Stimulated activated CD8-positive, alpha-beta memory T cell treated with anti-CD3 and anti-CD28 coated beads, Interleukin-15, amount 100 ng/mL, for 48 hours (primary cell): ENCODE measurements at regions not wholly inside any gene's neighbourhood (a gene's known extent, or its start where the extent isn't known, plus 50 kb on each side); places are given as distances from the start of the nearest gene placed in this dataset.

Source experiments
- DNase-seq, 2 donors: peaks; one replicate each; pipeline ENCODE4 v3.0.0-alpha.2; 2020; ENCODE audit warnings: low read depth in 2 of 2

DNA sequence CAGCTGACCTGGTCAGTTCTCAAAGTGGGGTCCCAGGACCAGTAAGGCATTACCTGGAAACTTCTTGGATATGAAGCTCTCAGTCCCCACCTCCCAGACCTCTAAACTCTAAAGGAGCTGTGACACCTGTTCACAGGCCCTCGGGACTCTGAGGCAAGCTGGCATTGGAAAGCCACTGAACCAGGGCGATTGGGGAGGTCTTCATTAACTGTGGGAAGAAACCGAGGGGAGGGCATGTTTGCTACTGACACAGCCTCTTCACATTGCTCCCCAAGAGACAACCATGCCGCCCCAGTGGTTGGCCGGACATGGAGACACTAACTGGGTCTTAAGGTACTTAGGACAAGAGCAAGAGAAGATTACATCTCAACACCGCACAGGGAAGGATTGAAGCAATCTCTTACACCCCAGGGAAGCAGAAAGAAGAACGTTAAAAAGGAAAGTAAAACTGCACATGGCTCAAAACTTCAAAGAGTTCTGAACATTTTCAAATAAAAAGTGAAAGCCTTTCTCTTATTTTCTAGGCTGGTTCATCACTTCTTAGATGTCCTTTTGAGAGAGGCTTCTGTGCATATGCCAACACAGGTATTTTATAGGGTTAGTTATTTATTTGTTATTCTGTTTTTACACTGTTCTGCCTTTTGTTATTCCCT, 210.0 kb upstream of the CST7 start:
- no peak for DNase-seq

- DNase-seq: no peak
These were observed 209.3 kb upstream of the CST7 start for GRCh38 chr20:24739746-24740145.

DNA sequence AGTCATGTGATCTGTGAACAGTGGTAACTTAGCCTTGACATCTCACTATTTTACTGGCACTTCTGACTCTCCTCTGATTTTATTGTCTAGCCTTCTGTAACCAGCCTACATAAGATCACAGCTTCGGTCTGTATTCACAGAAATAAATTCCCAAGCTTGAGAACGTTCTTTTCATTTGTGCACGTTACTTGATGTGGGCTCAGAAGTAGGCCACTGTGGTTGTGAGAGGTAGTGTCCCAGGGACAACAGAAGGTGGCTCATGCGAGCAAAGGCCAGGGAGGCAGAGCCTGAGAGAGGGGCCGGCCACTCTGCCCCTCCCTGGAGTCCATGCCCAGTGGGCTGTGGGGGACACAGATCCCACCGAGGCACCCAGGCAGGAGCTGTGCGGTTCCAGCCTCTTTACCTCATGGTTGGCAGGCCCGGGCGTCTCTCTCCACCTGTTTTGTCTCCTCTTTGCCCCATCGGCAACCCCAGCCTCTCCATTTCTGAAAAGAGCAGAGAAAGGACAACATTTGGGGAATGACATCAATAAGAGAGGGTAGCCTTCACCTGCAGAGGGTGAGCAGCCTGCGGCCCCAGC, 207.5 kb upstream of the CST7 start:
- DNase-seq: no peak

DNA sequence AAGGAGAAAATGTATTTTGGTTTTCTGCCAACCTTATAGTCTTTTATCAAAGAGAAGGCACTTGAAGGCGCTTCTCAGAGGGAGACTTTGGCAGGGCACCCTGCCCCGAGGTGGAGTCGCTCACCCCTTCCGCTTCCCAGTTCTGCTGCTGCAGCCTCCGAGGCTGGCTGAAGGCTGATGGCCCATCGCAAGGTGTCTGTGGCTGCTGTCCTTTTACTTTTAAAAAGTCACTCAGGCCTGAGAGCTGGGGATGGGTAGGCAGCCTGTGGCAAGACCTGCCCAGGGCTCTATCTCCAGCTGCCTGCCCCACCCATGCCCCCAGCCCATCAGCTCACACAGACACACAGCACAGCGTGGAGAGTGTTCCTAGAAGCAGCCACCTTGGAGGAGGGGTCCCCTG, 206.6 kb upstream of the CST7 start:
- no peak for DNase-seq

GRCh38 chr20:24742989-24743388, 206.1 kb upstream of the CST7 start:
- no peak for DNase-seq

DNA sequence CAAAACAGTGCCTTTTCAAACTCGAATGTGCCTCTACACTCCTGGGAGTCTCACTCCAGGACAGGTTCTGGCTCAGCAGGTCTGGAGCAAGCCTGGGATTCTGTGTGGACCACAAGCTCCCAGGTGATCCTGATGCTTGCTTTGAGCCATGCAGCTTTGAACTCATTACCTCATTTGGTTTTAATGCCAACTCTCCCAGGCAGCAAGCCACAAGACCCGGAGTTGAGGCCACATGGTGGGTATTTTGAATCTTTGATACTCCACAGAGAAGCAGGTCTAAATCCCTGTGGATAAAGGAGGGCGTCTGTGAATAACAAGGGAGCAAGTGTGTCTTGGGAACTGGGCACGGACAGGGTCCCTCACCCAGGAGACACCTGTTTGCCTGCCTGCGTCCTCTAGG, 205.4 kb upstream of the CST7 start:
- no peak for DNase-seq

DNA sequence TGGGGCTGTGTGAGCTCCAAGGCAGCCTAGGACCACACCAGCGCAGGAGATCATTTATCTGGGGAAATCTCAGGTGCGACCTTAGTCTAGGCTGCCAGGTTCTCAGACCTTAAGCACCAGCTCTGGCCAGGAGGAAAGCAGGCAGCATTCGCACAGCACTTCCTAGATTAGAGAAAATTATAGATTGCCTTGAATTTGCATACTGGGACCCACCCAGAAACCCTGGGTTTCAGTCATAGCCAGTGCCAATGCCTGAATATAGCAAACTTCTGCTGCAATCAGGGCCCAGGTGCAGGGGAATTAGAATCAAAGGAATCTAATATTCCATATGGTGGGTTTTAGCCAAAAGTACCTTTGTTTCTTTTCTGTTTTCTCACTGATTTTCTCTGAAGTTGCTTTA, 204.3 kb upstream of the CST7 start:
- DNase-seq: no peak

- no peak for DNase-seq
These were observed 203.9 kb upstream of the CST7 start for GRCh38 chr20:24745206-24745605.

- DNase-seq: no peak
These were observed 203.3 kb upstream of the CST7 start for GRCh38 chr20:24745617-24746350.

- DNase-seq: no peak
These were observed 202.8 kb upstream of the CST7 start for GRCh38 chr20:24746351-24746685.

- DNase-seq: no peak
These were observed 201.9 kb upstream of the CST7 start for GRCh38 chr20:24747010-24747712.

DNA sequence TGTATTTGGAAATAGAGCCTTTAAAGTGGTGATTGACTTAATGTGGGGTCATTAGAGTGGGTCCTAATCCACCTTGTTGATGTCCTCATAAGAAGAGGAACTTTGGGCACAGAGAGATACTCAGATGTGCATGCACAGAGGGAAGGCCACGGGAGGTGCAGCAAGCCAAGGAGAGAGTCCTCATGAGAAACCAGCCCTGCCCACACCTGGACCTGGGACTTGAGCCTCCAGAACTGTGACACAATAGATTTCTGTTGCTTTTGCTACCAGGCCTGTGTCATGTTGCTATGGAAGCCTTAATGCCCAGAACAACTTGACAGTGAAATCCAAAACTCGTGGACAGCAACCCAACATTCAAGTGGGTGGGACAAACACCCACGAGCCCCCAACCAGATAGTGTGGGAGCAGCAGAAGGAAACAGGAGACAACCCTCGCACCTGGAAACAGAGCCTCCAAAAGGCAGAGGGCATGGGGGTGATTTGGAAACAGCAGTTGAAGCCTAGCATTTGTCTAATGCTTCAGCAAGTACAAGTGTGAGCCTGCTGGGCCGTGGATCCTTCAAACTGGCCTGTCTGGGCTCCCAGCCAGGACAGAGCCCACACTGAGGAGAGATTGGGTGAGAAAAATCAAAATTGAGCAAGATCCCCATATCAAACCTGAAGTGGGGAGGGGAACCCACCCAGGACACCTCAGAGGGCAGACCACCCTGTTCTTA, 201.0 kb upstream of the CST7 start:
- DNase-seq: no peak

DNA sequence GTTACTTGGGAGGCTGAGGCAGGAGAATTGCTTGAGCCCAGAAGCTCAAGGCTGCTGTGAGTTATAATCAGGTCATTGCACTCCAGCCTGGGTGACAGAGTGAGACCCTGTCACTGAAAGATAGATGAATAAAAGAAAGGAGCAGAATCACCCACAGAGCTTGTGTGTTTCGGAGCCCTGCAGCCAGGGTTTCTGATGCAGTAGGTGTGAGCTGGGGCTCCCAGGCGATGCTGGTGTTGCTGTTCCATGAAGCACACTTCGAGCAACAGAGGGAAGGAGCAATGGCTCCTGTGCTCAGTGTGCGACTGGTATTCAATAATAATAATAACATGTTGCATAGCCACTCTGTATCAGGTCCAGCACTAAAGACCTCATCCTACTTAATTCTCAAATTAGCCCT, 197.5 kb upstream of the CST7 start:
- DNase-seq: no peak

GRCh38 chr20:24752612-24753011, 196.5 kb upstream of the CST7 start:
- no peak for DNase-seq

DNA sequence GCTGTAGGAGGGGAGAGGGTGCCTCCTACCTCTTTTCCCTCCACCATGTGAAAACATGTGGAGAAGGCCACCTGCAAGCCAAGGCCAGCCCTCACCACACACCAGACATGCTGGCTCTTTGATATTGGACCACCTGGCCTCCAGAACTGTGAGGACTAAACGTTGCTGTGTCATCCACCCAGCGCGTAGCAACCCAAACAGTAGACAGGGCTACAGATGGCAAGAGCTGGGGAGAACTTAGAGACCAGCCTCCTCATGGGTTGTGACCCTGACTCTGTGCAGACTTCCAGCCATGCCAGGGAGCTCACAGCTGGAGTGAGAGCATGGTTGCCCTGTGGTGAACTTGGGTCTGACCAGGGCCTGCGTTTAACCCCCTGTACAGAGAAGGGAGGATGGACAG, 195.9 kb upstream of the CST7 start:
- no peak for DNase-seq

- no peak for DNase-seq
These were observed 194.4 kb upstream of the CST7 start for GRCh38 chr20:24754691-24755090.

GRCh38 chr20:24755411-24755922, 193.6 kb upstream of the CST7 start:
- DNase-seq: no peak

DNA sequence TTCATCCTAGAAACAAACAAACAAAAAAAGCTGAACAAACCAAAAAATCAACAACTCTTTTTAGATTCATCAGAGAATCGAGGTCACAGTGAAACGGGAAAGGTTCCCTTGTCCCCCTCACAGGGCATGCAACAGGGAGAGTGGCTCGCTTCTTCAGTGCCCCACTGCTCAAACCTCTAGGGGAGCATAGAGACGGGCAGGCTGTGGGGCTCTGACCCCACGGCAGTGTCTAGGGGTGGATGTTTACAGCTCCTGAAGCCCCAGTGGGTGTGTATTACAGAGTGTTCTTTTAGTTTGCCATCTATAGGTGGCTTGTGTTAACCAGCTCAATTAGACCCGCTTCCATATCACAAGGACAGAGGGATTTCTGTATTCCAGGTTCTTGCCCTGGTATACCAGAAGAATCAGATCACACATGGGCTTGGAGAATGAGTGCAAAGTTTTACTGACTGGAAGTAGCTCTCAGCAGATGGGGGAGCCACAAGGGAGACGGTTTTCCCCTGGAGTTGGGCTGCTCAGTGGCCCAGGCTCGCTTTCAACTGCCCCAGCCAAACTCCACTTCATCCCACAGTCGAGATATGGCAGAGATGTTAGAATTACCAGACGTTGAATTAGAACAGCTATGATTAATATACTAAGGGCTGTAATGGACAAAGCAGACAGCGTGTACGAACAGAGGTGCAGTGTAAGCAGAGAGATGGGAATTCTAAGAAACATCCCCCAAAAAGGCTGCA, 192.6 kb upstream of the CST7 start:
- no peak for DNase-seq

DNA sequence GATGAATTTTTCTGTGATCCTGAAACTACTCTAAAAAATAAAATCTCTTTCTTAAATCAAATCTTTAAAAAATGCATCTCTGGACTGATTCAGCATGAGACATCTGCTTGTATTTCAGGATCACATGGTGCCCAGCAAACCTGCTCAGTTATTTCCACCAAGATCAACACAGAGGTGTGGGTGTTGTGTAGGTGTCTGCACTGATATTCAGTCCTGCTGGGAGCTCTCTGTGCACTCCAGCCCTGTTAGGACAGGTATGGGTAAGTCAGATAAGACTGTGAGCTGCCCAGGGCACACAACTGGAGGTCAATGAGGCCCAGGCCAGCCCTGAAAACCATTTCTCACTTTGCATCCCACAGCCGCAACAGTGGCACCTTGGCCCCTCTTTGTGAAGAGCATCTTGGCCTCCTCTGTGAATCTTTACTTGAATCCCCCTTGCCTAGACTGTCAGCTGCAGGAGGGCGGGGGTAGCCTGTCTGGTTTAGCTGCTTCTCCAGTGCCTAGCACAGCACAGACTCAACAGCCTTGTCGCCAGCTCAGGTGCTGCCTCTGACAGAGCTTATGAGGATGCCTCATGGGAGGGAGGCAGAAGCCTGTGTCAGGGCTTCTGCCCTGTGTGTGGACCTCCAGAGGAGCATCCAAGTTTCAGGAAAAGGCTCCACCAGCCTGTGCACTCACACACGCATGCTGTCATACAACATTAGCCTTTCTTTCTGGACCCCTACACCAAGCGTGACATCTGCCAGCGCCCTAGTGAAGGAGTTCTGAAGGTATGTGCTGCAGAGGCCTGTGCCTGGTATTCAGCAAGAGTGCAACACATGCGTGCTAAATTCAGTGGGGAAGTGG, 187.6 kb upstream of the CST7 start:
- no peak for DNase-seq

GRCh38 chr20:24762371-24762770, 186.7 kb upstream of the CST7 start:
- no peak for DNase-seq
